ENCODE measurements at regions not wholly inside any gene's neighbourhood (a gene's known extent, or its start where the extent isn't known, plus 50 kb on each side); places are given as distances from the start of the nearest gene placed in this dataset.

- TF ChIP-seq CTCF (IDR thresholded peaks at IDR 0.05), result no peak
- TF ChIP-seq POLR2A (IDR thresholded peaks at IDR 0.05), result no peak
Measured at GRCh38 chr12:107847430-107847829, 72.9 kb downstream of the ASCL4 start.
